ENCODE measurements at regions not wholly inside any gene's neighbourhood (a gene's known extent, or its start where the extent isn't known, plus 50 kb on each side); places are given as distances from the start of the nearest gene placed in this dataset.

DNA sequence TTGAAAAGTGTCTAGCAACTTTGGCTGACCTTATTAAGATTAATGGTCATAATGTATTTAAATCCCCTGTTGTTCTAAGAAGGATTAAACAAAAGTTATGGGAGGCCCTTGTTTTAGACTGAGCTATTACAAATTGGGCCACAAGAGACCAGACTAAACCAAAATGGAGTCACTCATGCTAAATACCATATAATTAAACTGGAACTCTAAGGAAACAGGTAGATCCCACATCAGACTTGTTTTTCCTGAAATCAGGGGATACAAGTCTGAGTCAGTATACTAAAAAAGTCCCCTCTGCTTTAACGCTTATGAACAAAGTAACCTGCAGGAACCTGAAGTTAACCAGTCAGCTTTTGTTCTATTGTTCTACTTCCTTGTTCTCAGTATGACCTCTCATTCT, 305.9 kb upstream of the SGCG start:
- H4K20me1 ChIP-seq (ENCODE audit: control insufficient read depth, insufficient read depth, low read length, poor library complexity, severe bottlenecking) = no peaks in the 10 kb centered on the region
- no peak overlapping the region for H3K9ac ChIP-seq (ENCODE audit: low read length)
- no peaks in the 10 kb centered on the region for H3K4me1 ChIP-seq (ENCODE audit: control insufficient read depth in 2 of 2, insufficient read depth in 2 of 2, low read length in 2 of 2)
- no peak overlapping the region for H3K4me3 Mint-ChIP-seq
- no peak overlapping the region for H3K27ac ChIP-seq (ENCODE audit: low read length in 2 of 2)
- H2AFZ ChIP-seq (ENCODE audit: insufficient read depth, low read depth, low read length, poor library complexity, severe bottlenecking) = no peak overlapping the region
- H3K4me1 Mint-ChIP-seq = no peaks in the 10 kb centered on the region
- H3K79me2 ChIP-seq (ENCODE audit: control insufficient read depth, insufficient read depth, low read length) = no peaks in the 10 kb centered on the region
- H3K27ac Mint-ChIP-seq = no peak overlapping the region
- no peaks in the 10 kb centered on the region for H3K27me3 ChIP-seq (replicated peaks in 1 of 4; ENCODE audit: control extremely low read depth in 1 of 4, control insufficient read depth in 3 of 4, insufficient read depth in 4 of 4, low read length in 3 of 4)
- peaks cover 0 to 3% (median 0%) of the 10 kb centered on the region in 3 donors for H3K9me3 ChIP-seq (ENCODE audit: control extremely low read depth in 1 of 3, control insufficient read depth in 2 of 3, insufficient read depth in 1 of 3, low read length in 2 of 3)
- DNase-seq = no peak
- intact Hi-C loops (cut with micrococcal nuclease) = no loop called here
- CTCF ChIA-PET = no interaction called here
- no peak overlapping the region for H3K4me3 ChIP-seq (ENCODE audit: control extremely low read depth in 1 of 5, extremely low read depth in 1 of 5, insufficient read depth in 1 of 5, low read depth in 2 of 5, low read length in 4 of 5)
- no CpG with 5 or more reads among the region's 1 CpG for WGBS (ENCODE audit: insufficient coverage)
- no peaks in the 10 kb centered on the region for H3K36me3 ChIP-seq (replicated peaks in 1 of 2; ENCODE audit: control extremely low read depth in 1 of 2, control insufficient read depth in 1 of 2, extremely low read depth in 1 of 2, insufficient read depth in 2 of 2, low read length in 1 of 2)
- no peak overlapping the region for H3K4me2 ChIP-seq (replicated peaks; ENCODE audit: low read depth, low read length, poor library complexity, severe bottlenecking)
- TF ChIP-seq CTCF (IDR thresholded peaks at IDR 0.05) (no peak), EZH2 (IDR thresholded peaks at IDR 0.05; ENCODE audit: borderline replicate concordance, insufficient read depth, low read depth, low read length, poor library complexity, severe bottlenecking) (no peak)
- H3K27me3 Mint-ChIP-seq = no peaks in the 10 kb centered on the region
- H3K9me3 Mint-ChIP-seq (ENCODE audit: insufficient read depth) = peaks cover 9% of the 10 kb centered on the region
- ATAC-seq (ENCODE audit: low read depth) = no peak
- POLR2A ChIA-PET = no interaction called here

DNA sequence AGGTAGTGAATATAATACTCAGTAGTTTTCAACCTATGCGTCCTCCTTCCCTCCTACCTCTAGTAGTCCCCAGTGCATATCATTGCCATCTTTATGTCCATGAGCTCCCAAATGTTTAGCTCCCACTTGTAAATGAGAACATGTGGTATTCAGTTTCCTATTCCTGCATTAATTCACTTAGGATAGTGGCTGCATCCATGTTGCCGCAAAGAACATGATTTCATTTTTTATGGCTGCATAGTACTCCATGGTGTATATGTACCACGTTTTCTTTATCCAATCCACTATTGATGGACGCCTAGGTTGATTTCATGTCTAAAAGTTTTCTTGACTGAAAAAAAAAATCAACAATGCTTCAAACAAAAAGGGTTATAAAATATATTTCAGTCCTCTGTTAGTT, 303.4 kb upstream of the SGCG start:
- Histone ChIP-seq H3K4me3 (ENCODE audit: control extremely low read depth in 1 of 5, extremely low read depth in 1 of 5, insufficient read depth in 1 of 5, low read depth in 2 of 5, low read length in 4 of 5) (no peak overlapping the region), H3K9ac (ENCODE audit: low read length) (no peak overlapping the region), H3K9me3 (ENCODE audit: control extremely low read depth in 1 of 3, control insufficient read depth in 2 of 3, insufficient read depth in 1 of 3, low read length in 2 of 3) (peaks cover 0 to 3% (median 0%) of the 10 kb centered on the region in 3 donors), H4K20me1 (ENCODE audit: control insufficient read depth, insufficient read depth, low read length, poor library complexity, severe bottlenecking) (no peaks in the 10 kb centered on the region), H3K79me2 (ENCODE audit: control insufficient read depth, insufficient read depth, low read length) (no peaks in the 10 kb centered on the region), H3K4me1 (ENCODE audit: control insufficient read depth in 2 of 2, insufficient read depth in 2 of 2, low read length in 2 of 2) (no peaks in the 10 kb centered on the region), H3K27ac (ENCODE audit: low read length in 2 of 2) (no peak overlapping the region), H3K36me3 (replicated peaks in 1 of 2; ENCODE audit: control extremely low read depth in 1 of 2, control insufficient read depth in 1 of 2, extremely low read depth in 1 of 2, insufficient read depth in 2 of 2, low read length in 1 of 2) (no peaks in the 10 kb centered on the region), H3K27me3 (replicated peaks in 1 of 4; ENCODE audit: control extremely low read depth in 1 of 4, control insufficient read depth in 3 of 4, insufficient read depth in 4 of 4, low read length in 3 of 4) (no peaks in the 10 kb centered on the region), H2AFZ (ENCODE audit: insufficient read depth, low read depth, low read length, poor library complexity, severe bottlenecking) (no peak overlapping the region), H3K4me2 (replicated peaks; ENCODE audit: low read depth, low read length, poor library complexity, severe bottlenecking) (no peak overlapping the region)
- DNase-seq (no peak), ATAC-seq (ENCODE audit: low read depth) (no peak)
- no peak overlapping the region for H3K27ac Mint-ChIP-seq
- no peak for TF ChIP-seq CTCF (IDR thresholded peaks at IDR 0.05)
- no peak for TF ChIP-seq EZH2 (IDR thresholded peaks at IDR 0.05; ENCODE audit: borderline replicate concordance, insufficient read depth, low read depth, low read length, poor library complexity, severe bottlenecking)
- no peaks in the 10 kb centered on the region for H3K27me3 Mint-ChIP-seq
- H3K9me3 Mint-ChIP-seq (ENCODE audit: insufficient read depth) = peaks cover 8% of the 10 kb centered on the region
- H3K4me3 Mint-ChIP-seq = no peak overlapping the region
- WGBS (ENCODE audit: insufficient coverage) = no CpG with 5 or more reads among the region's 4 CpGs
- ChIA-PET POLR2A (no interaction called here), CTCF (no interaction called here)
- intact Hi-C loops (cut with micrococcal nuclease) = no loop called here
- H3K4me1 Mint-ChIP-seq = no peaks in the 10 kb centered on the region

All from B cell (primary cell).